Spleen (tissue), 7 donors: ENCODE measurements at regions not wholly inside any gene's neighbourhood (a gene's known extent, or its start where the extent isn't known, plus 50 kb on each side); places are given as distances from the start of the nearest gene placed in this dataset.

ENCODE experiments used
- POLR2A ChIP-seq, 3 donors: fragments of 450-650 bp; IDR thresholded peaks; one replicate each; pipeline ENCODE4 v1.5.1; 2017; ENCODE audit warnings: antibody characterized with exemption in 3 of 3, mild to moderate bottlenecking in 1 of 3
- TF ChIP-seq, protein P1 (sequence below), 11 experiments: fragments of 200-600 bp in 7 of 11; fragments of 450-650 bp in 4 of 11; sonication (generic) in 4 of 11; IDR thresholded peaks in 8 of 11; conservative IDR thresholded peaks in 3 of 11; 1 replicate in 7 of 11; 2 replicates in 4 of 11; pipeline versions ENCODE4 v1.4.0 to v1.8.0; 2016 to 2021; ENCODE audit warnings: antibody characterized with exemption in 11 of 11, inconsistent platforms in 4 of 11, mild to moderate bottlenecking in 1 of 11
- donor health status: DM: no; HTN: no; CAD: no; lungs with moderate emphysema.
- donor health status: DM: no; HTN: no; CAD: no.
- donor health status: DM: no; HTN: no; CAD: no.

DNA sequence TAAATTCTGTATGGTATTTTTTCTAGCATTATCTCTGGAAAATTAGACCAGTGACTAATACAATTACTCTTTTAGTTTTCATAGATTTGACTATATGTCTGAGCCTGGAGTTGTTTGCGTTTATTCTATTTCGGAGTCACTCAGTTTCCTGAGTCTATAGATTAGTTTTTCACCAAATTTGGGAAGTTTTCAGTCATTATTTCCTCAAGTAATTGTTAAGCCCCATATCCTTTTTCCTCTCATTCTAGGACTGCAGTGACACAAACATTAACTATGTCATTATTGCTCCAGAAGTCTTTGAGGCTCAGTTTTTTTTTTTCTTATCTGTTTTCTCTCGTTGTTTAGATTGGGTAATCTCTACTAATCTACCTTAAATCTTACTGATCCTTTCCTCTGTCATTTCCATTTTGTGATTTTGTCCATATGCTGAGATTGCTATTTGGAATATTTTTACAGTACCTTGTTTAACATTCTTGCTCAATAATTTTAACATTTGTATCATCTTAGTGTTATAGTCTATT, 886.2 kb downstream of the LTN1 start:
- TF ChIP-seq, protein P1, sequence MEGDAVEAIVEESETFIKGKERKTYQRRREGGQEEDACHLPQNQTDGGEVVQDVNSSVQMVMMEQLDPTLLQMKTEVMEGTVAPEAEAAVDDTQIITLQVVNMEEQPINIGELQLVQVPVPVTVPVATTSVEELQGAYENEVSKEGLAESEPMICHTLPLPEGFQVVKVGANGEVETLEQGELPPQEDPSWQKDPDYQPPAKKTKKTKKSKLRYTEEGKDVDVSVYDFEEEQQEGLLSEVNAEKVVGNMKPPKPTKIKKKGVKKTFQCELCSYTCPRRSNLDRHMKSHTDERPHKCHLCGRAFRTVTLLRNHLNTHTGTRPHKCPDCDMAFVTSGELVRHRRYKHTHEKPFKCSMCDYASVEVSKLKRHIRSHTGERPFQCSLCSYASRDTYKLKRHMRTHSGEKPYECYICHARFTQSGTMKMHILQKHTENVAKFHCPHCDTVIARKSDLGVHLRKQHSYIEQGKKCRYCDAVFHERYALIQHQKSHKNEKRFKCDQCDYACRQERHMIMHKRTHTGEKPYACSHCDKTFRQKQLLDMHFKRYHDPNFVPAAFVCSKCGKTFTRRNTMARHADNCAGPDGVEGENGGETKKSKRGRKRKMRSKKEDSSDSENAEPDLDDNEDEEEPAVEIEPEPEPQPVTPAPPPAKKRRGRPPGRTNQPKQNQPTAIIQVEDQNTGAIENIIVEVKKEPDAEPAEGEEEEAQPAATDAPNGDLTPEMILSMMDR (IDR thresholded peaks at IDR 0.05 in 8 of 11, conservative IDR thresholded peaks at IDR 0.05 in 3 of 11) = no peak
- TF ChIP-seq POLR2A (IDR thresholded peaks at IDR 0.05) = no peak
